H1 (cell line): ENCODE measurements at regions not wholly inside any gene's neighbourhood (a gene's known extent, or its start where the extent isn't known, plus 50 kb on each side); places are given as distances from the start of the nearest gene placed in this dataset.

Experiments
- BACH1 ChIP-seq: IDR thresholded peaks from 2 replicates; pipeline ENCODE4 v1.6.1; 2012; ENCODE audit warnings: low read length, improper control_type of control experiment
- CBX8 ChIP-seq: fragments of 300-800, 300-1000 bp; sonication (generic); IDR thresholded peaks from 2 replicates; pipeline ENCODE4 v1.7.1; 2016; ENCODE audit warnings: low read depth, low read length, borderline replicate concordance
- CEBPB ChIP-seq: IDR thresholded peaks from 2 replicates; pipeline ENCODE4 v1.6.1; 2012; ENCODE audit warnings: low read depth, low read length
- EGR1 ChIP-seq: IDR thresholded peaks from 2 replicates; pipeline ENCODE4 v1.6.1; 2011; ENCODE audit warnings: low read depth, low read length, borderline replicate concordance
- GABPA ChIP-seq: IDR thresholded peaks from 2 replicates; pipeline ENCODE4 v1.6.1; 2011; ENCODE audit warnings: mild to moderate bottlenecking, low read length, moderate library complexity, borderline replicate concordance; ENCODE audit not compliant: insufficient read depth
- HDAC2 ChIP-seq, 2 experiments: fragments of 300-600 bp in 1 of 2; sonication (generic) in 1 of 2; IDR thresholded peaks; 2 replicates each; pipeline ENCODE4 v1.6.1; 2011 to 2012; ENCODE audit warnings: low read depth in 2 of 2, low read length in 2 of 2, mild to moderate bottlenecking in 2 of 2, moderate library complexity in 2 of 2, borderline replicate concordance in 1 of 2, inconsistent platforms in 1 of 2
- HDAC6 ChIP-seq: IDR thresholded peaks from one replicate; pipeline ENCODE4 v1.7.1; 2012; ENCODE audit warnings: low read depth, mild to moderate bottlenecking, inconsistent platforms, low read length, moderate library complexity
- POLR2A ChIP-seq, 2 experiments: IDR thresholded peaks; 1 replicate in 1 of 2; 2 replicates in 1 of 2; pipeline ENCODE4 v1.6.1; 2011; ENCODE audit warnings: low read depth in 2 of 2, low read length in 2 of 2, mild to moderate bottlenecking in 2 of 2; ENCODE audit errors: control extremely low read depth in 1 of 2
- SRF ChIP-seq: IDR thresholded peaks from 2 replicates; pipeline ENCODE4 v1.6.1; 2011; ENCODE audit warnings: mild to moderate bottlenecking, low read depth, low read length, moderate library complexity
- TAF1 ChIP-seq: IDR thresholded peaks from 2 replicates; pipeline ENCODE4 v1.6.1; 2011; ENCODE audit warnings: mild to moderate bottlenecking, low read depth, low read length
- TF ChIP-seq, protein P1 (sequence below): fragments of 300-600 bp; sonication (generic); IDR thresholded peaks from 2 replicates; pipeline ENCODE4 v1.7.1; 2012; ENCODE audit warnings: low read length, moderate library complexity, mild to moderate bottlenecking, inconsistent platforms; ENCODE audit not compliant: insufficient replicate concordance

GRCh38 chr16:60463986-60464385 is 1572.3 kb downstream of the CDH8 start (continued):
- TF ChIP-seq, protein P1, sequence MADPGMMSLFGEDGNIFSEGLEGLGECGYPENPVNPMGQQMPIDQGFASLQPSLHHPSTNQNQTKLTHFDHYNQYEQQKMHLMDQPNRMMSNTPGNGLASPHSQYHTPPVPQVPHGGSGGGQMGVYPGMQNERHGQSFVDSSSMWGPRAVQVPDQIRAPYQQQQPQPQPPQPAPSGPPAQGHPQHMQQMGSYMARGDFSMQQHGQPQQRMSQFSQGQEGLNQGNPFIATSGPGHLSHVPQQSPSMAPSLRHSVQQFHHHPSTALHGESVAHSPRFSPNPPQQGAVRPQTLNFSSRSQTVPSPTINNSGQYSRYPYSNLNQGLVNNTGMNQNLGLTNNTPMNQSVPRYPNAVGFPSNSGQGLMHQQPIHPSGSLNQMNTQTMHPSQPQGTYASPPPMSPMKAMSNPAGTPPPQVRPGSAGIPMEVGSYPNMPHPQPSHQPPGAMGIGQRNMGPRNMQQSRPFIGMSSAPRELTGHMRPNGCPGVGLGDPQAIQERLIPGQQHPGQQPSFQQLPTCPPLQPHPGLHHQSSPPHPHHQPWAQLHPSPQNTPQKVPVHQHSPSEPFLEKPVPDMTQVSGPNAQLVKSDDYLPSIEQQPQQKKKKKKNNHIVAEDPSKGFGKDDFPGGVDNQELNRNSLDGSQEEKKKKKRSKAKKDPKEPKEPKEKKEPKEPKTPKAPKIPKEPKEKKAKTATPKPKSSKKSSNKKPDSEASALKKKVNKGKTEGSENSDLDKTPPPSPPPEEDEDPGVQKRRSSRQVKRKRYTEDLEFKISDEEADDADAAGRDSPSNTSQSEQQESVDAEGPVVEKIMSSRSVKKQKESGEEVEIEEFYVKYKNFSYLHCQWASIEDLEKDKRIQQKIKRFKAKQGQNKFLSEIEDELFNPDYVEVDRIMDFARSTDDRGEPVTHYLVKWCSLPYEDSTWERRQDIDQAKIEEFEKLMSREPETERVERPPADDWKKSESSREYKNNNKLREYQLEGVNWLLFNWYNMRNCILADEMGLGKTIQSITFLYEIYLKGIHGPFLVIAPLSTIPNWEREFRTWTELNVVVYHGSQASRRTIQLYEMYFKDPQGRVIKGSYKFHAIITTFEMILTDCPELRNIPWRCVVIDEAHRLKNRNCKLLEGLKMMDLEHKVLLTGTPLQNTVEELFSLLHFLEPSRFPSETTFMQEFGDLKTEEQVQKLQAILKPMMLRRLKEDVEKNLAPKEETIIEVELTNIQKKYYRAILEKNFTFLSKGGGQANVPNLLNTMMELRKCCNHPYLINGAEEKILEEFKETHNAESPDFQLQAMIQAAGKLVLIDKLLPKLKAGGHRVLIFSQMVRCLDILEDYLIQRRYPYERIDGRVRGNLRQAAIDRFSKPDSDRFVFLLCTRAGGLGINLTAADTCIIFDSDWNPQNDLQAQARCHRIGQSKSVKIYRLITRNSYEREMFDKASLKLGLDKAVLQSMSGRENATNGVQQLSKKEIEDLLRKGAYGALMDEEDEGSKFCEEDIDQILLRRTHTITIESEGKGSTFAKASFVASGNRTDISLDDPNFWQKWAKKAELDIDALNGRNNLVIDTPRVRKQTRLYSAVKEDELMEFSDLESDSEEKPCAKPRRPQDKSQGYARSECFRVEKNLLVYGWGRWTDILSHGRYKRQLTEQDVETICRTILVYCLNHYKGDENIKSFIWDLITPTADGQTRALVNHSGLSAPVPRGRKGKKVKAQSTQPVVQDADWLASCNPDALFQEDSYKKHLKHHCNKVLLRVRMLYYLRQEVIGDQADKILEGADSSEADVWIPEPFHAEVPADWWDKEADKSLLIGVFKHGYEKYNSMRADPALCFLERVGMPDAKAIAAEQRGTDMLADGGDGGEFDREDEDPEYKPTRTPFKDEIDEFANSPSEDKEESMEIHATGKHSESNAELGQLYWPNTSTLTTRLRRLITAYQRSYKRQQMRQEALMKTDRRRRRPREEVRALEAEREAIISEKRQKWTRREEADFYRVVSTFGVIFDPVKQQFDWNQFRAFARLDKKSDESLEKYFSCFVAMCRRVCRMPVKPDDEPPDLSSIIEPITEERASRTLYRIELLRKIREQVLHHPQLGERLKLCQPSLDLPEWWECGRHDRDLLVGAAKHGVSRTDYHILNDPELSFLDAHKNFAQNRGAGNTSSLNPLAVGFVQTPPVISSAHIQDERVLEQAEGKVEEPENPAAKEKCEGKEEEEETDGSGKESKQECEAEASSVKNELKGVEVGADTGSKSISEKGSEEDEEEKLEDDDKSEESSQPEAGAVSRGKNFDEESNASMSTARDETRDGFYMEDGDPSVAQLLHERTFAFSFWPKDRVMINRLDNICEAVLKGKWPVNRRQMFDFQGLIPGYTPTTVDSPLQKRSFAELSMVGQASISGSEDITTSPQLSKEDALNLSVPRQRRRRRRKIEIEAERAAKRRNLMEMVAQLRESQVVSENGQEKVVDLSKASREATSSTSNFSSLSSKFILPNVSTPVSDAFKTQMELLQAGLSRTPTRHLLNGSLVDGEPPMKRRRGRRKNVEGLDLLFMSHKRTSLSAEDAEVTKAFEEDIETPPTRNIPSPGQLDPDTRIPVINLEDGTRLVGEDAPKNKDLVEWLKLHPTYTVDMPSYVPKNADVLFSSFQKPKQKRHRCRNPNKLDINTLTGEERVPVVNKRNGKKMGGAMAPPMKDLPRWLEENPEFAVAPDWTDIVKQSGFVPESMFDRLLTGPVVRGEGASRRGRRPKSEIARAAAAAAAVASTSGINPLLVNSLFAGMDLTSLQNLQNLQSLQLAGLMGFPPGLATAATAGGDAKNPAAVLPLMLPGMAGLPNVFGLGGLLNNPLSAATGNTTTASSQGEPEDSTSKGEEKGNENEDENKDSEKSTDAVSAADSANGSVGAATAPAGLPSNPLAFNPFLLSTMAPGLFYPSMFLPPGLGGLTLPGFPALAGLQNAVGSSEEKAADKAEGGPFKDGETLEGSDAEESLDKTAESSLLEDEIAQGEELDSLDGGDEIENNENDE, result no peak
- TF ChIP-seq CBX8 (no peak), POLR2A (IDR thresholded peaks at IDR 0.05; ENCODE audit: control extremely low read depth in 1 of 2, low read depth in 2 of 2, low read length in 2 of 2) (no peak), SRF (no peak), CEBPB (no peak), GABPA (no peak), HDAC2 (IDR thresholded peaks at IDR 0.05; ENCODE audit: borderline replicate concordance in 1 of 2, low read depth in 2 of 2, low read length in 2 of 2) (no peak), TAF1 (no peak), BACH1 (no peak), EGR1 (no peak), HDAC6 (no peak)
